CD4-positive, CD25-positive, alpha-beta regulatory T cell (primary cell): ENCODE measurements at regions not wholly inside any gene's neighbourhood (a gene's known extent, or its start where the extent isn't known, plus 50 kb on each side); places are given as distances from the start of the nearest gene placed in this dataset.
"Not testable (repeated sequence)": the region's sequence is repeated elsewhere in the genome, so short reads cannot be mapped to it uniquely, and the experiment has no call there.

Experiments
- ATAC-seq, 2 donors: fragments of 150-1000 bp; cut with Tn5 transposase; one replicate each; pipeline ENCODE4 v1.10.0; 2021; ENCODE audit warnings: low read depth in 2 of 2, moderate number of reproducible peaks in 2 of 2, moderate library complexity in 1 of 2
- DNase-seq, 3 donors: peaks; one replicate each; pipeline versions ENCODE4 v3.0.0 to v3.0.0-alpha.2; 2012 to 2022; ENCODE audit warnings: mixed read lengths in 1 of 3
- H3K27ac ChIP-seq: one replicate; pipeline ENCODE4 v1.7.0; 2013; ENCODE audit warnings: mild to moderate bottlenecking, low read length; ENCODE audit not compliant: insufficient read depth, poor library complexity, severe bottlenecking
- H3K27me3 ChIP-seq: one replicate; pipeline ENCODE4 v1.7.0; 2013; ENCODE audit warnings: low read length; ENCODE audit not compliant: control insufficient read depth, insufficient read depth
- H3K36me3 ChIP-seq: one replicate; pipeline ENCODE4 v1.7.0; 2013; ENCODE audit warnings: mild to moderate bottlenecking, low read length, moderate library complexity; ENCODE audit not compliant: control insufficient read depth, insufficient read depth
- H3K4me1 ChIP-seq: 2 replicates; pipeline ENCODE4 v1.7.0; 2013; ENCODE audit warnings: mild to moderate bottlenecking, low read length; ENCODE audit not compliant: insufficient read depth, control insufficient read depth, poor library complexity, severe bottlenecking
- H3K4me3 ChIP-seq: one replicate; pipeline ENCODE4 v1.7.0; 2013; ENCODE audit warnings: low read depth, mild to moderate bottlenecking, low read length, moderate library complexity
- H3K9me3 ChIP-seq, 2 experiments: 1 replicate in 1 of 2; 2 replicates in 1 of 2; pipeline ENCODE4 v1.7.0; 2013; ENCODE audit warnings: low read length in 2 of 2, mild to moderate bottlenecking in 1 of 2, moderate library complexity in 1 of 2; ENCODE audit not compliant: control insufficient read depth in 2 of 2
- H3K27ac Mint-ChIP-seq, 3 donors: one replicate each; pipeline ENCODE4 v1.8.0; 2020 to 2022; ENCODE audit warnings: mild to moderate bottlenecking in 3 of 3, mixed read lengths in 3 of 3, moderate library complexity in 2 of 3
- H3K27me3 Mint-ChIP-seq: one replicate; pipeline ENCODE4 v1.8.0; 2022; ENCODE audit warnings: mild to moderate bottlenecking, mixed read lengths
- H3K36me3 Mint-ChIP-seq: one replicate; pipeline ENCODE4 v1.8.0; 2020; ENCODE audit warnings: mixed read lengths
- H3K4me1 Mint-ChIP-seq, 4 donors: one replicate each; pipeline ENCODE4 v1.8.0; 2020 to 2022; ENCODE audit warnings: mixed read lengths in 4 of 4, mild to moderate bottlenecking in 1 of 4
- H3K4me3 Mint-ChIP-seq, 4 donors: one replicate each; pipeline ENCODE4 v1.8.0; 2020 to 2022; ENCODE audit warnings: mild to moderate bottlenecking in 4 of 4, mixed read lengths in 4 of 4, moderate library complexity in 3 of 4
- H3K9me3 Mint-ChIP-seq, 7 donors: one replicate each; pipeline ENCODE4 v1.8.0; 2020 to 2022; ENCODE audit warnings: mixed read lengths in 7 of 7, mild to moderate bottlenecking in 3 of 7, moderate library complexity in 2 of 7

GRCh38 chr5:179455320-179455719 is 95.0 kb upstream of the RUFY1 start:
- Histone ChIP-seq H3K36me3 (no peaks in the 10 kb centered on the region), H3K9me3 (peaks cover 4 to 12% of the 10 kb centered on the region in 2 experiments), H3K27me3 (no peaks in the 10 kb centered on the region), H3K4me3 (no peak overlapping the region), H3K27ac (no peak overlapping the region), H3K4me1 (no peaks in the 10 kb centered on the region)
- no peak for ATAC-seq
- Mint-ChIP-seq H3K9me3 (peaks cover 0 to 19% (median 3%) of the 10 kb centered on the region in 7 donors), H3K27me3 (peaks cover 4% of the 10 kb centered on the region), H3K4me3 (no peak overlapping the region), H3K27ac (no peak overlapping the region), H3K36me3 (no peaks in the 10 kb centered on the region), H3K4me1 (peaks cover 0 to 4% (median 2%) of the 10 kb centered on the region in 4 donors)
- no peak for DNase-seq

- Histone ChIP-seq H3K4me3 (no peak overlapping the region), H3K27ac (no peak overlapping the region), H3K9me3 (peaks cover 4 to 12% of the 10 kb centered on the region in 2 experiments), H3K4me1 (no peaks in the 10 kb centered on the region), H3K27me3 (no peaks in the 10 kb centered on the region), H3K36me3 (no peaks in the 10 kb centered on the region)
- H3K4me3 Mint-ChIP-seq, result no peak overlapping the region
- ATAC-seq (no peak), DNase-seq (no peak)
- no peak overlapping the region for H3K27ac Mint-ChIP-seq
- H3K9me3 Mint-ChIP-seq, result peaks cover 0 to 19% (median 2%) of the 10 kb centered on the region in 7 donors
- peaks cover 0 to 4% (median 2%) of the 10 kb centered on the region in 4 donors for H3K4me1 Mint-ChIP-seq
- H3K36me3 Mint-ChIP-seq, result no peaks in the 10 kb centered on the region
- peaks cover 4% of the 10 kb centered on the region for H3K27me3 Mint-ChIP-seq
Measured at GRCh38 chr5:179454356-179454755, 96.0 kb upstream of the RUFY1 start.

GRCh38 chr5:179453616-179454015 is 96.7 kb upstream of the RUFY1 start:
- DNase-seq, result no peak
- Mint-ChIP-seq H3K4me1 (peaks cover 0 to 4% (median 2%) of the 10 kb centered on the region in 4 donors), H3K27ac (no peak overlapping the region), H3K9me3 (peaks cover 0 to 19% (median 2%) of the 10 kb centered on the region in 7 donors), H3K4me3 (no peak overlapping the region), H3K27me3 (peaks cover 4% of the 10 kb centered on the region), H3K36me3 (no peaks in the 10 kb centered on the region)
- ATAC-seq, result no peak
- Histone ChIP-seq H3K4me3 (no peak overlapping the region), H3K27me3 (no peaks in the 10 kb centered on the region), H3K9me3 (peaks cover 4 to 12% of the 10 kb centered on the region in 2 experiments), H3K4me1 (no peaks in the 10 kb centered on the region), H3K36me3 (no peaks in the 10 kb centered on the region), H3K27ac (no peak overlapping the region)

- H3K4me1 Mint-ChIP-seq, result peaks cover 0 to 4% (median 2%) of the 10 kb centered on the region in 4 donors
- H3K36me3 Mint-ChIP-seq, result no peaks in the 10 kb centered on the region
- no peak overlapping the region for H3K27ac Mint-ChIP-seq
- no peak for ATAC-seq
- H3K27me3 Mint-ChIP-seq, result peaks cover 4% of the 10 kb centered on the region
- Histone ChIP-seq H3K9me3 (peaks cover 4 to 12% of the 10 kb centered on the region in 2 experiments), H3K4me3 (no peak overlapping the region), H3K36me3 (no peaks in the 10 kb centered on the region), H3K27ac (no peak overlapping the region), H3K27me3 (no peaks in the 10 kb centered on the region), H3K4me1 (no peaks in the 10 kb centered on the region)
- no peak for DNase-seq
- H3K4me3 Mint-ChIP-seq, result no peak overlapping the region
- H3K9me3 Mint-ChIP-seq, result peaks cover 0 to 18% (median 1%) of the 10 kb centered on the region in 7 donors
Measured at GRCh38 chr5:179452356-179453230, 97.8 kb upstream of the RUFY1 start.

GRCh38 chr5:179451828-179452196 is 98.5 kb upstream of the RUFY1 start:
- no peak for ATAC-seq
- Histone ChIP-seq H3K36me3 (no peaks in the 10 kb centered on the region), H3K4me3 (no peak overlapping the region), H3K4me1 (no peaks in the 10 kb centered on the region), H3K27ac (no peak overlapping the region), H3K9me3 (peaks cover 4 to 12% of the 10 kb centered on the region in 2 experiments), H3K27me3 (no peaks in the 10 kb centered on the region)
- Mint-ChIP-seq H3K9me3 (peaks cover 0 to 16% (median 1%) of the 10 kb centered on the region in 7 donors), H3K27me3 (peaks cover 4% of the 10 kb centered on the region), H3K27ac (no peak overlapping the region), H3K4me3 (no peak overlapping the region), H3K36me3 (no peaks in the 10 kb centered on the region), H3K4me1 (peaks cover 0 to 4% (median 2%) of the 10 kb centered on the region in 4 donors)
- DNase-seq, result no peak

GRCh38 chr5:179451114-179451827 is 99.1 kb upstream of the RUFY1 start:
- no peaks in the 10 kb centered on the region for H3K27me3 ChIP-seq
- ATAC-seq, result no peak
- no peaks in the 10 kb centered on the region for H3K4me1 ChIP-seq
- no peaks in the 10 kb centered on the region for H3K36me3 Mint-ChIP-seq
- H3K4me1 Mint-ChIP-seq, result peaks cover 0 to 3% (median under 1%) of the 10 kb centered on the region in 4 donors
- peaks cover 0 to 9% of the 10 kb centered on the region in 2 experiments for H3K9me3 ChIP-seq
- H3K27me3 Mint-ChIP-seq, result peaks cover 4% of the 10 kb centered on the region
- H3K4me3 Mint-ChIP-seq, result no peak overlapping the region
- H3K27ac ChIP-seq, result no peak overlapping the region
- H3K36me3 ChIP-seq, result no peaks in the 10 kb centered on the region
- H3K27ac Mint-ChIP-seq, result no peak overlapping the region
- H3K4me3 ChIP-seq, result no peak overlapping the region
- H3K9me3 Mint-ChIP-seq, result peaks cover 0 to 11% (median 2%) of the 10 kb centered on the region in 7 donors
- DNase-seq, result no peak

- H3K9me3 Mint-ChIP-seq, H3K27ac ChIP-seq, H3K4me1 ChIP-seq, H3K36me3 ChIP-seq, H3K27ac Mint-ChIP-seq, H3K4me3 ChIP-seq, H3K27me3 ChIP-seq, DNase-seq, ATAC-seq, H3K36me3 Mint-ChIP-seq, H3K4me1 Mint-ChIP-seq, H3K9me3 ChIP-seq, H3K27me3 Mint-ChIP-seq, H3K4me3 Mint-ChIP-seq: not testable (repeated sequence)
Measured at GRCh38 chr5:179449950-179450349, 100.4 kb upstream of the RUFY1 start.
